Breast epithelium (tissue), 4 donors: ENCODE measurements at regions not wholly inside any gene's neighbourhood (a gene's known extent, or its start where the extent isn't known, plus 50 kb on each side); places are given as distances from the start of the nearest gene placed in this dataset.

Experiments
- DNase-seq, 2 donors: peaks; one replicate each; pipeline ENCODE4 v3.0.0-alpha.2; 2019; ENCODE audit warnings: low spot score in 2 of 2
- H3K27ac ChIP-seq, 2 donors: fragments of 200-600 bp; sonication (generic) in 1 of 2; one replicate each; pipeline ENCODE4 v1.5.1; 2016 to 2019; ENCODE audit warnings: mild to moderate bottlenecking in 1 of 2
- H3K27me3 ChIP-seq, 2 donors: fragments of 200-600 bp; sonication (generic) in 1 of 2; one replicate each; pipeline versions ENCODE4 v1.5.1 to v1.6.0; 2017 to 2019; ENCODE audit warnings: control low read depth in 1 of 2, mild to moderate bottlenecking in 1 of 2
- H3K36me3 ChIP-seq: fragments of 200-600 bp; one replicate; pipeline ENCODE4 v1.5.1; 2019
- H3K4me1 ChIP-seq, 2 donors: fragments of 200-600 bp; sonication (generic); one replicate each; pipeline ENCODE4 v1.5.1; 2016 to 2019; ENCODE audit warnings: control low read depth in 1 of 2
- H3K4me3 ChIP-seq, 3 donors: fragments of 200-600 bp; sonication (generic); 1 replicate in 2 of 3; 2 replicates in 1 of 3; pipeline ENCODE4 v1.5.1; 2016 to 2019; ENCODE audit warnings: mild to moderate bottlenecking in 3 of 3, moderate library complexity in 2 of 3
- H3K9me3 ChIP-seq, 2 donors: fragments of 200-600 bp; sonication (generic) in 1 of 2; one replicate each; pipeline ENCODE4 v1.5.1; 2016 to 2019; ENCODE audit warnings: control low read depth in 1 of 2
- POLR2A ChIP-seq: fragments of 450-650 bp; IDR thresholded peaks from one replicate; pipeline ENCODE4 v1.6.1; 2016; ENCODE audit warnings: antibody characterized with exemption, mild to moderate bottlenecking, moderate library complexity
- POLR2AphosphoS5 ChIP-seq, 3 donors: sonication (generic); formaldehyde crosslinking; IDR thresholded peaks; one replicate each; pipeline ENCODE4 v1.6.1; 2017; ENCODE audit warnings: antibody characterized with exemption in 3 of 3
- intact Hi-C: fragments of 100-400 bp; cut with DNase I; formaldehyde crosslinking; loops from one replicate; pipeline ENCODE4 v1.15.1; 2023; ENCODE audit warnings: low total_unique reads
- TF ChIP-seq, protein P1 (sequence below), 3 donors: fragments of 450-650 bp; IDR thresholded peaks; one replicate each; pipeline ENCODE4 v1.5.1; 2016 to 2017; ENCODE audit warnings: antibody characterized with exemption in 3 of 3, mild to moderate bottlenecking in 3 of 3, moderate library complexity in 3 of 3

DNA sequence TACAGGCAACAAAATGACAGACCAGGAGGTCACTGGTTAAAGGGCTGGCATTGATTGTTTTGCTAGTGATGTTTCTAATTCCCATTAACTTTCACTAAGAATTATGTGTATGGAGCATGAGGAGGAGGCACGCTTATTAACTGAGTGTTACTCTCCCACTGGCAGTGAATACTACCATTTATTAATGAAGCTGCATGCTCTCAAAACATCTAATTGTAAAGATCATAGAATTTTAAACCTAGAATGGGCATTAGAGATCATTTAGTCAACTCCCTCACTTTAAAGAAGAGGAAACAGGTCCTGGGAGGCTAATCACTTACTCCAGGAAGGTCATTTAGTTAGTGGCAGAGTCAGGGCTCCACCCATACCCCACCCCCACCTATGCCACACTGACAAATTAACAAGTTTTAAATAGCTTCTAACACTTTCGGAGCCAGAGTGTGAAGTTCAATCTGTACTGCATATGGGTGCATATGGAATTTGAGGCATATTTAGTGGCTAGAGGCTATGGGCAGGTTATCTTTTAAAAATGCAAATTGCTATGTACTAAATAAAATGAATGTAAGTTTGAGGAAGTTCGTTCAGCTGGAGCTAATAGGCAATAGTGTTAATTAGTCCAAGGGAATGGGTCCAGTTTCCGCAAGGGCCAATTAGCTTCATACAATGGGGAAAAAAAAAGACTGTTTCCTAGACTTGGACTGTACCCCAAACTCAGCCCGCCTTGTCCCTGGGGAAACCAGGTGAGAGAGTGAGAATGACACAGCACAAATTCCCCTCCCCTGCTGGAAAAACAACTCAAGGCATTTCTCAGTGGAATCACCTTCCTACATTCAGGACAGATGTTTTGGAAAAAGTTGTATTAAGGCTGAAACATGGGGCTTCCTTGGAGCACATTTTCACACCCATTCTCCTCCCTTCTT, 178.8 kb downstream of the ICOS start:
- Histone ChIP-seq H3K4me1 (no peaks in the 10 kb centered on the region), H3K27ac (peak overlapping the region in 1 of 2 donors; percentile 40), H3K36me3 (no peaks in the 10 kb centered on the region), H3K27me3 (no peaks in the 10 kb centered on the region), H3K9me3 (no peaks in the 10 kb centered on the region), H3K4me3 (no peak overlapping the region)
- intact Hi-C loops: no loop called here
- TF ChIP-seq POLR2AphosphoS5 (IDR thresholded peaks at IDR 0.05) (no peak), POLR2A (no peak)
- TF ChIP-seq, protein P1, sequence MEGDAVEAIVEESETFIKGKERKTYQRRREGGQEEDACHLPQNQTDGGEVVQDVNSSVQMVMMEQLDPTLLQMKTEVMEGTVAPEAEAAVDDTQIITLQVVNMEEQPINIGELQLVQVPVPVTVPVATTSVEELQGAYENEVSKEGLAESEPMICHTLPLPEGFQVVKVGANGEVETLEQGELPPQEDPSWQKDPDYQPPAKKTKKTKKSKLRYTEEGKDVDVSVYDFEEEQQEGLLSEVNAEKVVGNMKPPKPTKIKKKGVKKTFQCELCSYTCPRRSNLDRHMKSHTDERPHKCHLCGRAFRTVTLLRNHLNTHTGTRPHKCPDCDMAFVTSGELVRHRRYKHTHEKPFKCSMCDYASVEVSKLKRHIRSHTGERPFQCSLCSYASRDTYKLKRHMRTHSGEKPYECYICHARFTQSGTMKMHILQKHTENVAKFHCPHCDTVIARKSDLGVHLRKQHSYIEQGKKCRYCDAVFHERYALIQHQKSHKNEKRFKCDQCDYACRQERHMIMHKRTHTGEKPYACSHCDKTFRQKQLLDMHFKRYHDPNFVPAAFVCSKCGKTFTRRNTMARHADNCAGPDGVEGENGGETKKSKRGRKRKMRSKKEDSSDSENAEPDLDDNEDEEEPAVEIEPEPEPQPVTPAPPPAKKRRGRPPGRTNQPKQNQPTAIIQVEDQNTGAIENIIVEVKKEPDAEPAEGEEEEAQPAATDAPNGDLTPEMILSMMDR (IDR thresholded peaks at IDR 0.05): no peak
- DNase-seq: no peak

DNA sequence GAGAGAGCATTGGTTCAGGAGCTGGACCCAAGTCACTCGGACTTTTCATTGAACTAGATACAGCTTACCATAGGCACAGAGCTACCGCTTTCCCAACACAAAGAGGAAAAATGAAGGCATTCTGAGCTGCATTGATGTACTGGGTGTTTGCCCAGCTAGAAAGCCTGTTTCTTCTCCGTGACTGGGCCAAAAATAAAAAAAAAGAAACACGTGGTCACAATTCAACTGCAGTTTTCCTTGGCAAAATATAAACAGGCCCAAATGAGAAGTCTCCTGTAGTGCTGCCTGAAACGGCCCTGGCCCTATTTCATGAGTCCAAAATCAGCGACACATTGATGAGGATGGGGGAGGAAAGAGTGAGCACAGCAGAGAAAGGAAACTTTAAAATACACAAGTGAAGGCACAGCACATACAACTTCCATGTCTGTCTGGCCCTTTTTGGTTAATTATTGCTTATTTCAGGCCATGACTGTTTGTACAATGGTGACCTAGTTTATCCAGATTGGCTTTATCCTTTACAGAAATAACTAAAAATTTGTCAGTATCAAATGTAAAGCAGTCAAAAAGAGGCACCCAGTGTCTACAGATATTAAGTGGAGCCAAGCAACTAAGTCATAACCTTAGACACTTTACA, 179.7 kb downstream of the ICOS start:
- Histone ChIP-seq H3K27me3 (no peaks in the 10 kb centered on the region), H3K27ac (peak overlapping the region in 1 of 2 donors; percentile 28), H3K4me1 (no peaks in the 10 kb centered on the region), H3K36me3 (no peaks in the 10 kb centered on the region), H3K4me3 (no peak overlapping the region), H3K9me3 (no peaks in the 10 kb centered on the region)
- DNase-seq: no peak
- intact Hi-C loops: no loop called here
- no peak for TF ChIP-seq POLR2AphosphoS5 (IDR thresholded peaks at IDR 0.05)
- TF ChIP-seq, protein P1 (IDR thresholded peaks at IDR 0.05): no peak
- TF ChIP-seq POLR2A: no peak

DNA sequence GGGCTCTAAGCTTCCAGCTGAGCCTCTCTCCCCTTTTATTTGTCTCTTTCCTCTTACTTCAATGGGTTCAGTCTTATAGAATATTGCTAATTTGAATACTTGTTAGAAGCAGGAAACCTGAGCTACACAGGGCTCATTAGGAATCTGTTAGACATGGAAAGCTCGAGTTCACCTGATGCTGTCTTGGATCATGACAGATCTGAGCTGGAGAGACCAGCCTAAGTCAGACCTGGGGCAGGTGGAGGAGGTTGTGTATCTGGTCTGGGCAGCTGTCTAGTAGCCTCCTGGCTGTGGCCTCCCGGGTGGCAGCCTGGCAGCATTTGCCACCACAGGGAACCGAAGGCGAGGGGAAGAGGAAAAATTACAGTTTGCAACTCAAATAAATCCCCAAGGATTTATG, 185.9 kb downstream of the ICOS start:
- TF ChIP-seq, protein P1 (IDR thresholded peaks at IDR 0.05): no peak
- TF ChIP-seq POLR2AphosphoS5 (IDR thresholded peaks at IDR 0.05) (no peak), POLR2A (no peak)
- DNase-seq: no peak
- no peaks in the 10 kb centered on the region for H3K4me1 ChIP-seq
- no peak overlapping the region for H3K27ac ChIP-seq
- intact Hi-C loops: loop anchor here (10.0 kb wide), 1 partner anchor 232 kb away; no protein-coding TSS in a partner anchor
- no peak overlapping the region for H3K4me3 ChIP-seq
- no peaks in the 10 kb centered on the region for H3K27me3 ChIP-seq
- no peaks in the 10 kb centered on the region for H3K9me3 ChIP-seq
- H3K36me3 ChIP-seq: no peaks in the 10 kb centered on the region

DNA sequence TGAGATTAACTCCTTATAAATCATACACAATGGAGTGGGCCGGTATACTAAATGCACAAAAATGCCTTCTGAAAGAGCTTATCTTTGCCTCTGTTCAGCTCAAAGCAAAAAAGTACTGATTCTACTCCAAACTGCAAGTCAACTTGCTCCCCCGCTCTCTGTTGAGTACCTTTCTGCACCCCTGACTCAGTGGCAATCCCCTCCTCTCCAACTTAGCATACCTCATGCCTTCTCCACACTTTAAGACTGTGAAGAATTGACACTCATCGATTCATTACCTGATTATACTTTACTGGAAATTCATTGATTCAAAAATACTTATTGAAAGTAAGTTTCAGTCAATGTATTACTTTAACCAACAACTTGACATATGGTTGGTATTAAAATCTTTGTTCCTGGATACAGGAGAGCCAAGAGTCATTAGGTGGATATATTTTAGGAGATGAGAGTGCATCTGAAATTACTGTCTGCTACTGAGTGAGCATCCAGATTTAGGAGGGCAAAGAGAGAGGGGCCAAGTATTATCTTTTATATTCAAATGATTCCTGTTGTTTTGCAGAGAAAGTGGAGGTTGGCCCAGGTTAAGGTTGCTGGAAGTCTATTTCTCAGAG, 187.7 kb downstream of the ICOS start:
- no peaks in the 10 kb centered on the region for H3K4me1 ChIP-seq
- intact Hi-C loops: loop anchor here (10.0 kb wide), 1 partner anchor 231 kb away; no protein-coding TSS in a partner anchor
- no peaks in the 10 kb centered on the region for H3K9me3 ChIP-seq
- H3K27me3 ChIP-seq: no peaks in the 10 kb centered on the region
- TF ChIP-seq, protein P1 (IDR thresholded peaks at IDR 0.05): no peak
- TF ChIP-seq POLR2AphosphoS5 (IDR thresholded peaks at IDR 0.05) (no peak), POLR2A (no peak)
- no peaks in the 10 kb centered on the region for H3K36me3 ChIP-seq
- no peak overlapping the region for H3K27ac ChIP-seq
- no peak overlapping the region for H3K4me3 ChIP-seq
- DNase-seq: no peak
